Trophoblast cell (in vitro differentiated cells and primary cell): ENCODE measurements at regions not wholly inside any gene's neighbourhood (a gene's known extent, or its start where the extent isn't known, plus 50 kb on each side); places are given as distances from the start of the nearest gene placed in this dataset.

Source experiments
- DNase-seq, 2 donors: peaks; one replicate each; pipeline ENCODE4 v3.0.0-alpha.2; 2016
- H2AFZ ChIP-seq: 2 replicates; pipeline ENCODE4 v1.6.1; 2013; ENCODE audit warnings: low read length, moderate library complexity, mild to moderate bottlenecking; ENCODE audit not compliant: insufficient read depth, poor library complexity
- H2AK5ac ChIP-seq: 2 replicates; pipeline ENCODE4 v1.6.1; 2013; ENCODE audit warnings: mild to moderate bottlenecking, low read length
- H2BK120ac ChIP-seq: 2 replicates; pipeline ENCODE4 v1.6.1; 2013; ENCODE audit warnings: low read length, mild to moderate bottlenecking, moderate library complexity; ENCODE audit not compliant: insufficient read depth, poor library complexity
- H2BK12ac ChIP-seq: 2 replicates; pipeline ENCODE4 v1.6.1; 2013; ENCODE audit warnings: mild to moderate bottlenecking, low read length, moderate library complexity
- H2BK5ac ChIP-seq: 2 replicates; pipeline ENCODE4 v1.6.1; 2013; ENCODE audit warnings: low read length, low read depth, moderate library complexity, mild to moderate bottlenecking; ENCODE audit not compliant: poor library complexity
- H3K14ac ChIP-seq: 2 replicates; pipeline ENCODE4 v1.6.1; 2013; ENCODE audit warnings: mild to moderate bottlenecking, low read length
- H3K18ac ChIP-seq: 2 replicates; pipeline ENCODE4 v1.6.1; 2013; ENCODE audit warnings: mild to moderate bottlenecking, low read length
- H3K23ac ChIP-seq: 2 replicates; pipeline ENCODE4 v1.6.1; 2013; ENCODE audit warnings: low read length
- H3K27ac ChIP-seq: 2 replicates; pipeline ENCODE4 v1.5.1; 2013; ENCODE audit warnings: low read depth, mild to moderate bottlenecking, inconsistent platforms, low read length, moderate library complexity
- H3K27me3 ChIP-seq: 2 replicates; pipeline ENCODE4 v1.6.1; 2013; ENCODE audit warnings: inconsistent platforms, mild to moderate bottlenecking, low read length, moderate library complexity; ENCODE audit not compliant: insufficient read depth
- H3K36me3 ChIP-seq, 2 experiments: 1 replicate in 1 of 2; 2 replicates in 1 of 2; pipeline ENCODE4 v1.6.1; 2013; ENCODE audit warnings: low read length in 2 of 2, mild to moderate bottlenecking in 2 of 2, moderate library complexity in 1 of 2; ENCODE audit not compliant: insufficient read depth in 2 of 2, control insufficient read depth in 1 of 2
- H3K4ac ChIP-seq: 2 replicates; pipeline ENCODE4 v1.6.1; 2013; ENCODE audit warnings: low read depth, mild to moderate bottlenecking, low read length, moderate library complexity
- H3K4me1 ChIP-seq, 2 experiments: 1 replicate in 1 of 2; 2 replicates in 1 of 2; pipeline ENCODE4 v1.6.1; 2013; ENCODE audit warnings: low read length in 2 of 2, mild to moderate bottlenecking in 2 of 2, moderate library complexity in 1 of 2; ENCODE audit not compliant: insufficient read depth in 2 of 2, control insufficient read depth in 1 of 2
- H3K4me2 ChIP-seq: 2 replicates; pipeline ENCODE4 v1.6.1; 2013; ENCODE audit warnings: inconsistent platforms, mild to moderate bottlenecking, low read length, moderate library complexity
- H3K4me3 ChIP-seq: 2 replicates; pipeline ENCODE4 v1.5.1; 2013; ENCODE audit warnings: mild to moderate bottlenecking, low read depth, low read length, inconsistent platforms
- H3K79me1 ChIP-seq: one replicate; pipeline ENCODE4 v1.6.1; 2013; ENCODE audit warnings: low read length
- H3K79me2 ChIP-seq: 2 replicates; pipeline ENCODE4 v1.6.1; 2013; ENCODE audit warnings: low read length, mild to moderate bottlenecking; ENCODE audit not compliant: control insufficient read depth, insufficient read depth, poor library complexity
- H3K9ac ChIP-seq: 2 replicates; pipeline ENCODE4 v1.6.1; 2013; ENCODE audit warnings: mild to moderate bottlenecking, low read length
- H3K9me3 ChIP-seq: 2 replicates; pipeline ENCODE4 v1.6.1; 2013; ENCODE audit warnings: low read depth, mild to moderate bottlenecking, control low read depth, inconsistent platforms, low read length; ENCODE audit not compliant: insufficient read depth
- H4K12ac ChIP-seq: 2 replicates; pipeline ENCODE4 v1.6.1; 2013; ENCODE audit warnings: low read depth, mild to moderate bottlenecking, low read length, moderate library complexity
- H4K8ac ChIP-seq: 2 replicates; pipeline ENCODE4 v1.6.1; 2013; ENCODE audit warnings: low read depth, mild to moderate bottlenecking, low read length, moderate library complexity
- H4K91ac ChIP-seq: one replicate; pipeline ENCODE4 v1.6.1; 2013; ENCODE audit warnings: low read depth, mild to moderate bottlenecking, low read length, moderate library complexity
- WGBS: extraction: QIAGEN DNeasy Blood & Tissue Kit; methylation state at CpG from one replicate; pipeline ENCODE4 v1.1.7; 2013; ENCODE audit warnings: missing lambda C conversion rate; ENCODE audit not compliant: insufficient read length, insufficient coverage; ENCODE audit errors: extremely low coverage; 5-methylcytosine and 5-hydroxymethylcytosine counted together

GRCh38 chr7:10708447-10708846 is 265.2 kb upstream of the PHF14 start:
- H3K23ac ChIP-seq, result no peak overlapping the region
- H4K91ac ChIP-seq, result no peak overlapping the region
- H3K9ac ChIP-seq, result no peak overlapping the region
- H2AK5ac ChIP-seq, result no peak overlapping the region
- H4K12ac ChIP-seq, result no peak overlapping the region
- H3K79me1 ChIP-seq, result no peaks in the 10 kb centered on the region
- H3K27me3 ChIP-seq, result no peaks in the 10 kb centered on the region
- H3K36me3 ChIP-seq, result no peaks in the 10 kb centered on the region
- H3K4me2 ChIP-seq, result no peak overlapping the region
- no peak overlapping the region for H3K18ac ChIP-seq
- WGBS, result no CpG with 5 or more reads among the region's 5 CpGs
- no peak overlapping the region for H2BK12ac ChIP-seq
- no peaks in the 10 kb centered on the region for H3K9me3 ChIP-seq
- no peak overlapping the region for H2BK5ac ChIP-seq
- no peak overlapping the region for H3K4me3 ChIP-seq
- no peaks in the 10 kb centered on the region for H3K79me2 ChIP-seq
- H3K27ac ChIP-seq, result no peak overlapping the region
- peak in 1 of 2 donors; percentile 29 for DNase-seq
- no peak overlapping the region for H2BK120ac ChIP-seq
- H3K4me1 ChIP-seq, result no peaks in the 10 kb centered on the region
- H3K4ac ChIP-seq, result no peak overlapping the region
- no peak overlapping the region for H2AFZ ChIP-seq
- H3K14ac ChIP-seq, result no peak overlapping the region
- no peak overlapping the region for H4K8ac ChIP-seq

DNA sequence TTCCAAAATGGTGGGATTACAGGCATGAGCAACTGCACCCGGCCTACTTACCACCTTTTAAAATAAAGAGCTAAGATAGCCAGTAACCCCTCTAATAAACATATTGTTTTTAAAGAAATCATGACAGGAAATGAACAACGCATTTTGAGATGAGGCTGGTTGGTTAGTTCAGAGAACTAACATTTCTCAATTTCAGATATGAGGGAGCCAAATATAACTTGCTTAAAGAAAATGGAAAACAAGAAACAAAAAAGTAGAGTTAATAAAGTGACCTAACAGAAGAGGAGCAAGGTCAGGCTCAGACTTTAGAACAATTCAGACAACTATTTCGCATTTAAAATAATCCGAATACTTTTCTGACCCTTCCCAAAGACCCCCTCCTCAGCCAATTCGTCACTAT is 254.9 kb upstream of the PHF14 start:
- no peak for DNase-seq
- no peak overlapping the region for H2BK120ac ChIP-seq
- no peak overlapping the region for H4K91ac ChIP-seq
- no peak overlapping the region for H3K18ac ChIP-seq
- H3K4me2 ChIP-seq, result no peak overlapping the region
- no peak overlapping the region for H2AK5ac ChIP-seq
- no peak overlapping the region for H3K27ac ChIP-seq
- no peak overlapping the region for H3K23ac ChIP-seq
- H3K79me2 ChIP-seq, result no peaks in the 10 kb centered on the region
- H3K4me3 ChIP-seq, result no peak overlapping the region
- H3K36me3 ChIP-seq, result no peaks in the 10 kb centered on the region
- H3K9ac ChIP-seq, result no peak overlapping the region
- no peaks in the 10 kb centered on the region for H3K4me1 ChIP-seq
- H4K12ac ChIP-seq, result no peak overlapping the region
- no peak overlapping the region for H4K8ac ChIP-seq
- no peaks in the 10 kb centered on the region for H3K79me1 ChIP-seq
- H3K27me3 ChIP-seq, result no peaks in the 10 kb centered on the region
- no peaks in the 10 kb centered on the region for H3K9me3 ChIP-seq
- H2AFZ ChIP-seq, result no peak overlapping the region
- 100% methylated on average over 2 of the region's 5 CpGs for WGBS
- no peak overlapping the region for H3K4ac ChIP-seq
- H2BK5ac ChIP-seq, result no peak overlapping the region
- H3K14ac ChIP-seq, result no peak overlapping the region
- H2BK12ac ChIP-seq, result no peak overlapping the region

DNA sequence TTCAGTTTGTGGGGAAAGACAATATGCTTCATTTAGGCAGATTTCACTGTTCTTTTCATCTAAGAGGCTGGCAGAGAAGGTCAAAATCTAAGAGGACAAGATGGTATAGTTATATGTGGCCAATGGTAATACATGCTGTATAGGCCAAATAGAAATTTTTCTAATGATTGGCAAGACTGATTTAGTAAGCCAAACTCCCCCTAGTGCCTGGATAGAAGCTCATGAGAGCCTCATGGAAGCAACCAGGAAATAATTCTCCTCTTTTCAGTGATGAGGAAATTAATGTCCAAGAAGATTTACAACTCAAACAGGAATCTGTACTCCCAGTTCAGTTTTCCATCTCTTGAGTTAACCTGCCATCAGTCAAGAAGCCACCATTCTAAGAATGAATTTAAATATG is 253.6 kb upstream of the PHF14 start:
- Histone ChIP-seq H3K27me3 (no peaks in the 10 kb centered on the region), H3K27ac (no peak overlapping the region), H3K79me1 (no peaks in the 10 kb centered on the region), H4K91ac (no peak overlapping the region), H3K79me2 (no peaks in the 10 kb centered on the region), H3K18ac (no peak overlapping the region), H3K4me2 (no peak overlapping the region), H2BK120ac (no peak overlapping the region), H2BK12ac (no peak overlapping the region), H3K9me3 (no peaks in the 10 kb centered on the region), H3K4me3 (no peak overlapping the region), H2AK5ac (no peak overlapping the region), H2BK5ac (no peak overlapping the region), H3K9ac (no peak overlapping the region), H3K4ac (no peak overlapping the region), H3K36me3 (no peaks in the 10 kb centered on the region), H4K8ac (no peak overlapping the region), H2AFZ (no peak overlapping the region), H3K4me1 (no peaks in the 10 kb centered on the region), H3K14ac (no peak overlapping the region), H4K12ac (no peak overlapping the region), H3K23ac (no peak overlapping the region)
- no peak for DNase-seq

- Histone ChIP-seq H3K79me1 (no peaks in the 10 kb centered on the region), H3K4me3 (no peak overlapping the region), H3K4ac (no peak overlapping the region), H4K91ac (no peak overlapping the region), H2AFZ (no peak overlapping the region), H2BK5ac (no peak overlapping the region), H3K9me3 (no peaks in the 10 kb centered on the region), H3K18ac (no peak overlapping the region), H2BK120ac (no peak overlapping the region), H4K12ac (no peak overlapping the region), H3K27me3 (no peaks in the 10 kb centered on the region), H3K27ac (no peak overlapping the region), H3K4me1 (no peaks in the 10 kb centered on the region), H2BK12ac (no peak overlapping the region), H3K14ac (no peak overlapping the region), H3K79me2 (no peaks in the 10 kb centered on the region), H4K8ac (no peak overlapping the region), H3K36me3 (no peaks in the 10 kb centered on the region), H3K9ac (no peak overlapping the region), H3K4me2 (no peak overlapping the region), H3K23ac (no peak overlapping the region), H2AK5ac (no peak overlapping the region)
- no peak for DNase-seq
- no CpG with 5 or more reads among the region's 3 CpGs for WGBS
Measured at GRCh38 chr7:10721289-10721688, 252.4 kb upstream of the PHF14 start.

GRCh38 chr7:10723832-10724231 is 249.8 kb upstream of the PHF14 start:
- no peak overlapping the region for H3K4me3 ChIP-seq
- no peak for DNase-seq
- H3K14ac ChIP-seq, result no peak overlapping the region
- no peak overlapping the region for H4K91ac ChIP-seq
- H3K79me2 ChIP-seq, result no peaks in the 10 kb centered on the region
- no peak overlapping the region for H3K4me2 ChIP-seq
- no peaks in the 10 kb centered on the region for H3K9me3 ChIP-seq
- H3K4ac ChIP-seq, result no peak overlapping the region
- no peak overlapping the region for H2BK5ac ChIP-seq
- no peaks in the 10 kb centered on the region for H3K36me3 ChIP-seq
- no peak overlapping the region for H4K8ac ChIP-seq
- H2AK5ac ChIP-seq, result no peak overlapping the region
- H2BK12ac ChIP-seq, result no peak overlapping the region
- no peaks in the 10 kb centered on the region for H3K27me3 ChIP-seq
- no peak overlapping the region for H3K18ac ChIP-seq
- no CpG with 5 or more reads among the region's 1 CpG for WGBS
- no peak overlapping the region for H2AFZ ChIP-seq
- no peak overlapping the region for H3K9ac ChIP-seq
- H3K23ac ChIP-seq, result no peak overlapping the region
- H2BK120ac ChIP-seq, result no peak overlapping the region
- H3K27ac ChIP-seq, result no peak overlapping the region
- H3K79me1 ChIP-seq, result no peaks in the 10 kb centered on the region
- H3K4me1 ChIP-seq, result no peaks in the 10 kb centered on the region
- no peak overlapping the region for H4K12ac ChIP-seq
